ENCODE measurements at regions not wholly inside any gene's neighbourhood (a gene's known extent, or its start where the extent isn't known, plus 50 kb on each side); places are given as distances from the start of the nearest gene placed in this dataset.

DNA sequence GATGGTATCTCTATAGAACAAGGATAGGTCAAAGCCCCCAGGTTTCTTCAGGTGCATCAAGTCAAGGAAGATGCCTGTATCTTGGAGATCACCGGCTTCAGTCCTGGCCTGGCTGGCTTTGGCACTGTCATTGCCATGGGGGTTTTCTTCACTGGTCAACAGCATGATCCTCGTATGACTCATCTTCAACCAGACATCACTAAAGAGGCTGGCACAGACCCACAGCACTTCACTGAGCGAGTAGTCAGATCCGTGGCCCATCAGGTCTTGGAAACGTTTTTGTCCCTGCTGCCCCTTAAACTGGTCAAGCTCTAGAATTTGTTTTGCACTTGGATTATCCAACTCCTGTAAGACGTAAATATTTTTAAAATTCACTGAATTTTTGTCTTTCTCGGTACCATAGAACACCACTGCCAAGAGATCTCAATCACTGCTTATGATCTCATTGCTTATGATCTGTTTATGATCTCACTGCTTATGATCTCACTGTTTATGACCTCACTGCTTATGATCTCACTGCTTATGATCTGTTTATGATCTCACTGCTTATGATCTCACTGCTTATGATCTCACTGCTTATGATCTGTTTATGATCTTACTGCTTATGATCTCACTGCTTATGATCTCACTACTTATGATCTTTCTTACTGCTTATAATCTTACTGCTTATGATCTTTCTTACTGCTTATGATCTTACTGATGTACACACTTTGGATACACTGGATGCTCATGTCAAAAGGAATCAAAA lies 135.2 kb downstream of the CYP26A1 start (continued):
- TF ChIP-seq ZBTB7A (tag by site-specific recombination; IDR thresholded peaks at IDR 0.05; ENCODE audit: low read depth): no peak; the same call in 1 of the 2 replicates
- TF ChIP-seq BCL11A (tag by site-specific recombination; IDR thresholded peaks at IDR 0.05; ENCODE audit: low read depth): peak; percentile 94
- 0 out of 2 replicates have a peak, but pooled peaks have one; percentile 46 for TF ChIP-seq ZNF10 (tag by site-specific recombination; IDR thresholded peaks at IDR 0.05)
- TF ChIP-seq ZNF148 (tag by site-specific recombination; IDR thresholded peaks at IDR 0.05; ENCODE audit: borderline replicate concordance): peak; percentile 93; the same call in 1 of the 2 replicates
- TF ChIP-seq ZNF664 (tag by site-specific recombination; IDR thresholded peaks at IDR 0.05): peak; percentile 68
- TF ChIP-seq, protein P1, sequence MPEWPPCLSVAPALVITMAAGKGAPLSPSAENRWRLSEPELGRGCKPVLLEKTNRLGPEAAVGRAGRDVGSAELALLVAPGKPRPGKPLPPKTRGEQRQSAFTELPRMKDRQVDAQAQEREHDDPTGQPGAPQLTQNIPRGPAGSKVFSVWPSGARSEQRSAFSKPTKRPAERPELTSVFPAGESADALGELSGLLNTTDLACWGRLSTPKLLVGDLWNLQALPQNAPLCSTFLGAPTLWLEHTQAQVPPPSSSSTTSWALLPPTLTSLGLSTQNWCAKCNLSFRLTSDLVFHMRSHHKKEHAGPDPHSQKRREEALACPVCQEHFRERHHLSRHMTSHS (tag by site-specific recombination; IDR thresholded peaks at IDR 0.05): peak; percentile 83
- TF ChIP-seq ZNF292 (tag by site-specific recombination; IDR thresholded peaks at IDR 0.05; ENCODE audit: borderline replicate concordance, low read depth): no peak
- TF ChIP-seq ZNF747 (tag by site-specific recombination; IDR thresholded peaks at IDR 0.05): 0 out of 2 replicates have a peak, but pooled peaks have one; percentile 76
- peak; percentile 99 for TF ChIP-seq ZNF280D (tag by site-specific recombination; IDR thresholded peaks at IDR 0.05)
- peak; percentile 94 for TF ChIP-seq RBAK (tag by site-specific recombination; IDR thresholded peaks at IDR 0.05)
- TF ChIP-seq FEZF1 (tag by site-specific recombination; IDR thresholded peaks at IDR 0.05): peak; percentile 34; the same call in 1 of the 2 replicates
- peak; percentile 99 for TF ChIP-seq ZNF391 (tag by site-specific recombination; IDR thresholded peaks at IDR 0.05; ENCODE audit: borderline replicate concordance, low read depth)
- TF ChIP-seq ZSCAN23 (tag by site-specific recombination; IDR thresholded peaks at IDR 0.05): peak; percentile 100
- no peak for TF ChIP-seq ZNF837 (tag by site-specific recombination; IDR thresholded peaks at IDR 0.05)
- peak; percentile 99 for TF ChIP-seq SP7 (tag by site-specific recombination; IDR thresholded peaks at IDR 0.05)
- TF ChIP-seq ZSCAN18 (tag by site-specific recombination; IDR thresholded peaks at IDR 0.05): peak; percentile 81; the same call in 1 of the 2 replicates
- TF ChIP-seq, protein P2, sequence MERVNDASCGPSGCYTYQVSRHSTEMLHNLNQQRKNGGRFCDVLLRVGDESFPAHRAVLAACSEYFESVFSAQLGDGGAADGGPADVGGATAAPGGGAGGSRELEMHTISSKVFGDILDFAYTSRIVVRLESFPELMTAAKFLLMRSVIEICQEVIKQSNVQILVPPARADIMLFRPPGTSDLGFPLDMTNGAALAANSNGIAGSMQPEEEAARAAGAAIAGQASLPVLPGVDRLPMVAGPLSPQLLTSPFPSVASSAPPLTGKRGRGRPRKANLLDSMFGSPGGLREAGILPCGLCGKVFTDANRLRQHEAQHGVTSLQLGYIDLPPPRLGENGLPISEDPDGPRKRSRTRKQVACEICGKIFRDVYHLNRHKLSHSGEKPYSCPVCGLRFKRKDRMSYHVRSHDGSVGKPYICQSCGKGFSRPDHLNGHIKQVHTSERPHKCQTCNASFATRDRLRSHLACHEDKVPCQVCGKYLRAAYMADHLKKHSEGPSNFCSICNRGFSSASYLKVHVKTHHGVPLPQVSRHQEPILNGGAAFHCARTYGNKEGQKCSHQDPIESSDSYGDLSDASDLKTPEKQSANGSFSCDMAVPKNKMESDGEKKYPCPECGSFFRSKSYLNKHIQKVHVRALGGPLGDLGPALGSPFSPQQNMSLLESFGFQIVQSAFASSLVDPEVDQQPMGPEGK (tag by site-specific recombination; IDR thresholded peaks at IDR 0.05): peak; percentile 39; the same call in 1 of the 2 replicates
- TF ChIP-seq SCRT1 (tag by site-specific recombination; IDR thresholded peaks at IDR 0.05; ENCODE audit: borderline replicate concordance): no peak
- TF ChIP-seq ZNF362 (tag by site-specific recombination; IDR thresholded peaks at IDR 0.05): peak; percentile 96
- peak; percentile 51 for TF ChIP-seq PRDM10 (tag by site-specific recombination; IDR thresholded peaks at IDR 0.05)
- TF ChIP-seq ZBTB21 (tag by site-specific recombination; IDR thresholded peaks at IDR 0.05): peak; percentile 100
- TF ChIP-seq ZNF792 (tag by site-specific recombination; IDR thresholded peaks at IDR 0.05): peak; percentile 90
- peak; percentile 97 for TF ChIP-seq ZNF114 (tag by site-specific recombination; IDR thresholded peaks at IDR 0.05)
